Liver (tissue), 8 donors: ENCODE measurements at regions not wholly inside any gene's neighbourhood (a gene's known extent, or its start where the extent isn't known, plus 50 kb on each side); places are given as distances from the start of the nearest gene placed in this dataset.

ENCODE experiments used
- DNase-seq: peaks from one replicate; pipeline ENCODE4 v3.0.0-alpha.2; 2017; ENCODE audit warnings: low spot score
- H3K27ac ChIP-seq, 2 donors: one replicate each; pipeline ENCODE4 v1.7.0; 2013; ENCODE audit warnings: inconsistent platforms in 2 of 2, low read length in 2 of 2, control low read depth in 1 of 2, low read depth in 1 of 2, mild to moderate bottlenecking in 1 of 2
- H3K27me3 ChIP-seq, 4 donors: one replicate each; pipeline versions ENCODE4 v1.6.1 to v1.7.0; 2013; ENCODE audit warnings: low read length in 3 of 4, inconsistent platforms in 1 of 4, mild to moderate bottlenecking in 1 of 4, moderate library complexity in 1 of 4; ENCODE audit not compliant: control insufficient read depth in 4 of 4, insufficient read depth in 4 of 4
- H3K36me3 ChIP-seq, 4 donors: one replicate each; pipeline versions ENCODE4 v1.6.1 to v1.7.0; 2013; ENCODE audit warnings: low read length in 3 of 4, mild to moderate bottlenecking in 3 of 4, low read depth in 1 of 4, moderate library complexity in 1 of 4; ENCODE audit not compliant: control insufficient read depth in 4 of 4, insufficient read depth in 3 of 4
- H3K4me1 ChIP-seq, 4 donors: one replicate each; pipeline versions ENCODE4 v1.6.1 to v1.7.0; 2013; ENCODE audit warnings: low read length in 3 of 4, mild to moderate bottlenecking in 3 of 4, moderate library complexity in 1 of 4; ENCODE audit not compliant: control insufficient read depth in 4 of 4, insufficient read depth in 4 of 4
- H3K4me3 ChIP-seq, 3 donors: one replicate each; pipeline versions ENCODE4 v1.6.1 to v1.7.0; 2013; ENCODE audit warnings: low read length in 3 of 3, control low read depth in 1 of 3, low read depth in 1 of 3, mild to moderate bottlenecking in 1 of 3
- H3K9ac ChIP-seq, 2 donors: one replicate each; pipeline ENCODE4 v1.7.0; 2013; ENCODE audit warnings: low read length in 2 of 2, mild to moderate bottlenecking in 2 of 2, moderate library complexity in 2 of 2, control low read depth in 1 of 2, low read depth in 1 of 2
- H3K9me3 ChIP-seq, 4 donors: one replicate each; pipeline versions ENCODE4 v1.6.1 to v1.7.0; 2013; ENCODE audit warnings: low read length in 3 of 4; ENCODE audit not compliant: control insufficient read depth in 4 of 4
- ATF3 ChIP-seq: IDR thresholded peaks from 2 replicates; pipeline ENCODE4 v1.6.1; 2016; ENCODE audit warnings: antibody characterized with exemption
- EGR1 ChIP-seq, 2 donors: IDR thresholded peaks; 2 replicates each; pipeline ENCODE4 v1.6.1; 2016 to 2018; ENCODE audit warnings: antibody characterized with exemption in 2 of 2, low read depth in 2 of 2
- FOXA2 ChIP-seq: IDR thresholded peaks from 2 replicates; pipeline ENCODE4 v1.6.1; 2016; ENCODE audit warnings: antibody characterized with exemption
- GABPA ChIP-seq, 2 donors: IDR thresholded peaks in 1 of 2; conservative IDR thresholded peaks in 1 of 2; 2 replicates each; pipeline ENCODE4 v1.6.1; 2016; ENCODE audit warnings: antibody characterized with exemption in 2 of 2, mild to moderate bottlenecking in 1 of 2, moderate library complexity in 1 of 2
- HNF4G ChIP-seq: IDR thresholded peaks from 2 replicates; pipeline ENCODE4 v1.6.1; 2016; ENCODE audit warnings: antibody characterized with exemption
- JUND ChIP-seq, 2 donors: IDR thresholded peaks; 2 replicates each; pipeline ENCODE4 v1.6.1; 2016; ENCODE audit warnings: antibody characterized with exemption in 2 of 2
- NR2F2 ChIP-seq: IDR thresholded peaks from 2 replicates; pipeline ENCODE4 v1.6.1; 2016; ENCODE audit warnings: antibody characterized with exemption
- RAD21 ChIP-seq, 2 donors: IDR thresholded peaks; 2 replicates each; pipeline ENCODE4 v1.6.1; 2016; ENCODE audit warnings: antibody characterized with exemption in 2 of 2, mild to moderate bottlenecking in 2 of 2
- REST ChIP-seq: IDR thresholded peaks from 2 replicates; pipeline ENCODE4 v1.6.1; 2016; ENCODE audit warnings: antibody characterized with exemption, mild to moderate bottlenecking
- RXRA ChIP-seq, 2 donors: IDR thresholded peaks; 2 replicates each; pipeline ENCODE4 v1.6.1; 2017 to 2018; ENCODE audit warnings: antibody characterized with exemption in 2 of 2, mild to moderate bottlenecking in 1 of 2
- SP1 ChIP-seq: IDR thresholded peaks from 2 replicates; pipeline ENCODE4 v1.6.1; 2018; ENCODE audit warnings: antibody characterized with exemption, mild to moderate bottlenecking
- TAF1 ChIP-seq: conservative IDR thresholded peaks from 2 replicates; pipeline ENCODE4 v1.6.1; 2016; ENCODE audit warnings: antibody characterized with exemption, mild to moderate bottlenecking
- YY1 ChIP-seq: IDR thresholded peaks from 2 replicates; pipeline ENCODE4 v1.6.1; 2016; ENCODE audit warnings: antibody characterized with exemption, mild to moderate bottlenecking
- WGBS: extraction: QIAGEN DNeasy Blood & Tissue Kit; methylation state at CpG from one replicate; pipeline ENCODE4 v1.1.7; 2013; 5-methylcytosine and 5-hydroxymethylcytosine counted together
- TF ChIP-seq, protein P1 (sequence below): IDR thresholded peaks from 2 replicates; pipeline ENCODE4 v1.6.1; 2016; ENCODE audit warnings: antibody characterized with exemption
- TF ChIP-seq, protein P2 (sequence below): fragments of 150-350 bp; IDR thresholded peaks from 2 replicates; pipeline ENCODE4 v1.5.1; 2017; ENCODE audit warnings: improper control_type of control experiment, low read depth, low read length; ENCODE audit not compliant: missing input control
- TF ChIP-seq, protein P3 (sequence below): IDR thresholded peaks from 2 replicates; pipeline ENCODE4 v1.6.1; 2016; ENCODE audit warnings: antibody characterized with exemption
- donor health status: healthy.
- donor health status: healthy.
- donor health status: healthy.
- donor health status: healthy.
- donor health status: healthy.

GRCh38 chr4:120139392-120139791 lies 72.7 kb upstream of the MAD2L1 start:
- no peak for DNase-seq
- no peak for TF ChIP-seq EGR1 (IDR thresholded peaks at IDR 0.05; ENCODE audit: low read depth in 2 of 2)
- TF ChIP-seq, protein P1, sequence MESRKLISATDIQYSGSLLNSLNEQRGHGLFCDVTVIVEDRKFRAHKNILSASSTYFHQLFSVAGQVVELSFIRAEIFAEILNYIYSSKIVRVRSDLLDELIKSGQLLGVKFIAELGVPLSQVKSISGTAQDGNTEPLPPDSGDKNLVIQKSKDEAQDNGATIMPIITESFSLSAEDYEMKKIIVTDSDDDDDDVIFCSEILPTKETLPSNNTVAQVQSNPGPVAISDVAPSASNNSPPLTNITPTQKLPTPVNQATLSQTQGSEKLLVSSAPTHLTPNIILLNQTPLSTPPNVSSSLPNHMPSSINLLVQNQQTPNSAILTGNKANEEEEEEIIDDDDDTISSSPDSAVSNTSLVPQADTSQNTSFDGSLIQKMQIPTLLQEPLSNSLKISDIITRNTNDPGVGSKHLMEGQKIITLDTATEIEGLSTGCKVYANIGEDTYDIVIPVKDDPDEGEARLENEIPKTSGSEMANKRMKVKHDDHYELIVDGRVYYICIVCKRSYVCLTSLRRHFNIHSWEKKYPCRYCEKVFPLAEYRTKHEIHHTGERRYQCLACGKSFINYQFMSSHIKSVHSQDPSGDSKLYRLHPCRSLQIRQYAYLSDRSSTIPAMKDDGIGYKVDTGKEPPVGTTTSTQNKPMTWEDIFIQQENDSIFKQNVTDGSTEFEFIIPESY = no peak
- TF ChIP-seq GABPA (IDR thresholded peaks at IDR 0.05 in 1 of 2, conservative IDR thresholded peaks at IDR 0.05 in 1 of 2) = no peak
- TF ChIP-seq REST = no peak
- no peak for TF ChIP-seq YY1
- no peak for TF ChIP-seq RXRA (IDR thresholded peaks at IDR 0.05)
- TF ChIP-seq, protein P2, sequence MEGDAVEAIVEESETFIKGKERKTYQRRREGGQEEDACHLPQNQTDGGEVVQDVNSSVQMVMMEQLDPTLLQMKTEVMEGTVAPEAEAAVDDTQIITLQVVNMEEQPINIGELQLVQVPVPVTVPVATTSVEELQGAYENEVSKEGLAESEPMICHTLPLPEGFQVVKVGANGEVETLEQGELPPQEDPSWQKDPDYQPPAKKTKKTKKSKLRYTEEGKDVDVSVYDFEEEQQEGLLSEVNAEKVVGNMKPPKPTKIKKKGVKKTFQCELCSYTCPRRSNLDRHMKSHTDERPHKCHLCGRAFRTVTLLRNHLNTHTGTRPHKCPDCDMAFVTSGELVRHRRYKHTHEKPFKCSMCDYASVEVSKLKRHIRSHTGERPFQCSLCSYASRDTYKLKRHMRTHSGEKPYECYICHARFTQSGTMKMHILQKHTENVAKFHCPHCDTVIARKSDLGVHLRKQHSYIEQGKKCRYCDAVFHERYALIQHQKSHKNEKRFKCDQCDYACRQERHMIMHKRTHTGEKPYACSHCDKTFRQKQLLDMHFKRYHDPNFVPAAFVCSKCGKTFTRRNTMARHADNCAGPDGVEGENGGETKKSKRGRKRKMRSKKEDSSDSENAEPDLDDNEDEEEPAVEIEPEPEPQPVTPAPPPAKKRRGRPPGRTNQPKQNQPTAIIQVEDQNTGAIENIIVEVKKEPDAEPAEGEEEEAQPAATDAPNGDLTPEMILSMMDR = no peak
- no peak for TF ChIP-seq SP1
- TF ChIP-seq TAF1 = no peak
- TF ChIP-seq ATF3 = no peak
- TF ChIP-seq RAD21 (IDR thresholded peaks at IDR 0.05) = no peak
- no peak for TF ChIP-seq HNF4G
- no peak for TF ChIP-seq NR2F2
- TF ChIP-seq FOXA2 = no peak
- TF ChIP-seq JUND (IDR thresholded peaks at IDR 0.05) = no peak
- H3K27me3 ChIP-seq = no peaks in the 10 kb centered on the region
- no peaks in the 10 kb centered on the region for H3K36me3 ChIP-seq
- H3K4me1 ChIP-seq = no peaks in the 10 kb centered on the region
- no peaks in the 10 kb centered on the region for H3K9me3 ChIP-seq
- no peak overlapping the region for H3K27ac ChIP-seq
- no peak overlapping the region for H3K4me3 ChIP-seq
- no peak overlapping the region for H3K9ac ChIP-seq

- Histone ChIP-seq H3K27ac (no peak overlapping the region), H3K27me3 (no peaks in the 10 kb centered on the region), H3K4me1 (no peaks in the 10 kb centered on the region), H3K4me3 (no peak overlapping the region), H3K9me3 (no peaks in the 10 kb centered on the region), H3K9ac (no peak overlapping the region), H3K36me3 (no peaks in the 10 kb centered on the region)
- no peak for DNase-seq
- 34% methylated on average over 2 of the region's 2 CpGs for WGBS
- TF ChIP-seq FOXA2 (no peak), JUND (IDR thresholded peaks at IDR 0.05) (no peak), RXRA (IDR thresholded peaks at IDR 0.05) (no peak), SP1 (no peak), ATF3 (no peak), GABPA (IDR thresholded peaks at IDR 0.05 in 1 of 2, conservative IDR thresholded peaks at IDR 0.05 in 1 of 2) (no peak)
- TF ChIP-seq, protein P1 = no peak
- TF ChIP-seq, protein P3, sequence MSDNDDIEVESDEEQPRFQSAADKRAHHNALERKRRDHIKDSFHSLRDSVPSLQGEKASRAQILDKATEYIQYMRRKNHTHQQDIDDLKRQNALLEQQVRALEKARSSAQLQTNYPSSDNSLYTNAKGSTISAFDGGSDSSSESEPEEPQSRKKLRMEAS = no peak
- TF ChIP-seq, protein P2 = no peak
Measured at GRCh38 chr4:120132935-120133334, 66.3 kb upstream of the MAD2L1 start.
